Caco-2 (cell line): ENCODE measurements at regions not wholly inside any gene's neighbourhood (a gene's known extent, or its start where the extent isn't known, plus 50 kb on each side); places are given as distances from the start of the nearest gene placed in this dataset.

Experiments
- BruUV-seq: library from RNA; stranded (reverse); fragments of 400-500 nt; replicated peaks from 2 replicates; lab custom pipeline; 2021; lab: Mats Ljungman, UMichigan
- CTCF ChIA-PET: fragments of 300-600 bp; sonication (Branson Sonifier 250); formaldehyde crosslinking; loops from one replicate; lab custom pipeline; 2022; ENCODE audit warnings: antibody characterized with exemption; lab: Charles Lee
- POLR2A ChIA-PET: fragments of 300-600 bp; sonication (Branson Sonifier 250); formaldehyde crosslinking; loops from one replicate; lab custom pipeline; 2022; ENCODE audit warnings: antibody characterized with exemption; lab: Charles Lee
- DNase-seq, 2 experiments: peaks; one replicate each; pipeline versions ENCODE4 v3.0.0 to v3.0.0-alpha.2; 2020 to 2022
- H3K27me3 ChIP-seq: replicated peaks from 2 replicates; pipeline ENCODE4 v1.6.0; 2011; ENCODE audit warnings: low read length; ENCODE audit not compliant: control insufficient read depth, insufficient read depth
- H3K36me3 ChIP-seq: 2 replicates; pipeline ENCODE4 v1.5.1; 2011; ENCODE audit warnings: low read length; ENCODE audit not compliant: control insufficient read depth, insufficient read depth
- H3K4me1 ChIP-seq: fragments of 250-450 bp; sonication (Bioruptor Pico); 2 replicates; pipeline ENCODE4 v1.5.1; 2020; ENCODE audit warnings: mild to moderate bottlenecking
- H3K4me3 ChIP-seq: 2 replicates; pipeline ENCODE4 v1.5.1; 2011; ENCODE audit warnings: low read depth, mild to moderate bottlenecking, control low read depth, low read length
- H3K9me3 ChIP-seq: fragments of 250-450 bp; sonication (Bioruptor Pico); 2 replicates; pipeline ENCODE4 v1.5.1; 2020; ENCODE audit warnings: mild to moderate bottlenecking, moderate library complexity
- H3K27ac Mint-ChIP-seq: one replicate; pipeline ENCODE4 v1.8.0; 2022; ENCODE audit warnings: mixed read lengths; ENCODE audit not compliant: unreplicated experiment
- H3K27me3 Mint-ChIP-seq: one replicate; pipeline ENCODE4 v1.8.0; 2022; ENCODE audit warnings: mixed read lengths; ENCODE audit not compliant: insufficient read depth, unreplicated experiment
- H3K36me3 Mint-ChIP-seq: one replicate; pipeline ENCODE4 v1.8.0; 2022; ENCODE audit warnings: mild to moderate bottlenecking, mixed read lengths; ENCODE audit not compliant: insufficient read depth, unreplicated experiment
- H3K4me1 Mint-ChIP-seq: one replicate; pipeline ENCODE4 v1.8.0; 2022; ENCODE audit warnings: low read depth, mixed read lengths; ENCODE audit not compliant: unreplicated experiment
- H3K4me3 Mint-ChIP-seq: one replicate; pipeline ENCODE4 v1.8.0; 2022; ENCODE audit warnings: mild to moderate bottlenecking, moderate library complexity, mixed read lengths; ENCODE audit not compliant: unreplicated experiment
- H3K9me3 Mint-ChIP-seq: one replicate; pipeline ENCODE4 v1.8.0; 2022; ENCODE audit warnings: mixed read lengths; ENCODE audit not compliant: unreplicated experiment
- CTCF ChIP-seq, 2 experiments: fragments of 200-600 bp in 1 of 2; IDR thresholded peaks; 1 replicate in 1 of 2; 2 replicates in 1 of 2; pipeline versions ENCODE4 v1.5.1 to v1.8.0; 2011 to 2022; ENCODE audit warnings: antibody characterized with exemption in 1 of 2, control low read depth in 1 of 2, inconsistent platforms in 1 of 2, low read depth in 1 of 2, low read length in 1 of 2, mild to moderate bottlenecking in 1 of 2, moderate library complexity in 1 of 2; ENCODE audit not compliant: insufficient read depth in 1 of 2, severe bottlenecking in 1 of 2, unreplicated experiment in 1 of 2
- intact Hi-C: fragments of 100-400 bp; cut with micrococcal nuclease; formaldehyde crosslinking; loops from one replicate; pipeline ENCODE4 v1.10.0; 2022; ENCODE audit not compliant: unreplicated experiment

GRCh38 chr10:78966844-78967488, 101.8 kb upstream of the ZMIZ1 start:
- no peak for DNase-seq
- POLR2A ChIA-PET = no interaction called here
- Mint-ChIP-seq H3K27me3 (no peaks in the 10 kb centered on the region), H3K4me1 (peaks cover 10% of the 10 kb centered on the region), H3K27ac (no peak overlapping the region), H3K36me3 (no peaks in the 10 kb centered on the region), H3K9me3 (no peaks in the 10 kb centered on the region), H3K4me3 (no peak overlapping the region)
- CTCF ChIA-PET = interaction anchor here (1.0 kb wide), 1 partner anchor 100 kb away, joined by 3 read pairs; no protein-coding TSS in a partner anchor
- H3K36me3 ChIP-seq = no peaks in the 10 kb centered on the region
- intact Hi-C loops = no loop called here
- no peak for TF ChIP-seq CTCF (IDR thresholded peaks at IDR 0.05; ENCODE audit: insufficient read depth in 1 of 2, low read depth in 1 of 2, low read length in 1 of 2, severe bottlenecking in 1 of 2, unreplicated experiment in 1 of 2)
- no peak overlapping the region for H3K4me3 ChIP-seq
- no TSS peak for BruUV-seq
- no peaks in the 10 kb centered on the region for H3K9me3 ChIP-seq
- no peaks in the 10 kb centered on the region for H3K27me3 ChIP-seq
- H3K4me1 ChIP-seq = peaks cover 16% of the 10 kb centered on the region

GRCh38 chr10:78968300-78968942, 100.3 kb upstream of the ZMIZ1 start:
- Histone ChIP-seq H3K4me1 (peaks cover 28% of the 10 kb centered on the region), H3K36me3 (no peaks in the 10 kb centered on the region), H3K9me3 (no peaks in the 10 kb centered on the region), H3K27me3 (no peaks in the 10 kb centered on the region), H3K4me3 (no peak overlapping the region)
- BruUV-seq = no TSS peak
- Mint-ChIP-seq H3K4me3 (no peak overlapping the region), H3K9me3 (no peaks in the 10 kb centered on the region), H3K27me3 (no peaks in the 10 kb centered on the region), H3K27ac (no peak overlapping the region), H3K36me3 (no peaks in the 10 kb centered on the region), H3K4me1 (peaks cover 15% of the 10 kb centered on the region)
- intact Hi-C loops = no loop called here
- TF ChIP-seq CTCF (IDR thresholded peaks at IDR 0.05; ENCODE audit: insufficient read depth in 1 of 2, low read depth in 1 of 2, low read length in 1 of 2, severe bottlenecking in 1 of 2, unreplicated experiment in 1 of 2) = no peak
- ChIA-PET CTCF (interaction anchor here (0.6 kb wide), 1 partner anchor 99 kb away, joined by 4 read pairs; no protein-coding TSS in a partner anchor), POLR2A (no interaction called here)
- no peak for DNase-seq

GRCh38 chr10:78968943-78969342, 99.8 kb upstream of the ZMIZ1 start:
- BruUV-seq = no TSS peak
- no peaks in the 10 kb centered on the region for H3K9me3 Mint-ChIP-seq

More at GRCh38 chr10:78968943-78969342, 99.8 kb upstream of the ZMIZ1 start:
- Mint-ChIP-seq H3K27ac (no peak overlapping the region), H3K4me1 (peaks cover 15% of the 10 kb centered on the region), H3K36me3 (no peaks in the 10 kb centered on the region), H3K4me3 (no peak overlapping the region), H3K27me3 (no peaks in the 10 kb centered on the region)
- H3K9me3 ChIP-seq = no peaks in the 10 kb centered on the region
- ChIA-PET POLR2A (no interaction called here), CTCF (interaction anchor here (0.6 kb wide), 1 partner anchor 98 kb away, joined by 4 read pairs; no protein-coding TSS in a partner anchor)
- no peaks in the 10 kb centered on the region for H3K36me3 ChIP-seq
- H3K4me3 ChIP-seq = no peak overlapping the region
- peaks cover 28% of the 10 kb centered on the region for H3K4me1 ChIP-seq
- TF ChIP-seq CTCF (IDR thresholded peaks at IDR 0.05; ENCODE audit: insufficient read depth in 1 of 2, low read depth in 1 of 2, low read length in 1 of 2, severe bottlenecking in 1 of 2, unreplicated experiment in 1 of 2) = no peak
- no peak for DNase-seq
- intact Hi-C loops = no loop called here
- no peaks in the 10 kb centered on the region for H3K27me3 ChIP-seq
